ENCODE measurements at regions not wholly inside any gene's neighbourhood (a gene's known extent, or its start where the extent isn't known, plus 50 kb on each side); places are given as distances from the start of the nearest gene placed in this dataset.

DNA sequence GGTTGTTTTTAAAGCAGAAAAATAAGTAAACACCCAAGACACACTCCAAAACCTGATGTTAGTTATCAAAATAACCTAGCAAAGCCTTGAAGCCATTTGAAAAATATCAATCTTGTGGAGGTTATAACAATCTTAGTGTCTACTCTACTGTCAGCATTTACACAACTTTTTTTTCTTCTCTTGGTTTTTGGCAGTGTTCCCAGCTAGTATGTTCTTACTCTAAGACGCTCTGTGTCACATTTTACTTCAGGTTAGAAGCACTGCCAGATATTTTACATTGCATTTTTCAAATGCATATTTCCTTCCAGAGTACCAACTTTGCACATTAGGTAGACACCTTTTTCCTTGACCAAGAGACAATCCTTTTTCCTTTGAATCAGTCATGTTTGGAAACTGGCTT lies 114.0 kb upstream of the INPP4B start:
- no peak overlapping the region for H3K4me3 ChIP-seq (ENCODE audit: low read depth, low read length)
- no peak for DNase-seq (ENCODE audit: low read depth, low spot score)
- in situ Hi-C loops (cut with HindIII; ENCODE audit: low sequenced_read_pairs), result no loop called here
- TF ChIP-seq, protein P1, sequence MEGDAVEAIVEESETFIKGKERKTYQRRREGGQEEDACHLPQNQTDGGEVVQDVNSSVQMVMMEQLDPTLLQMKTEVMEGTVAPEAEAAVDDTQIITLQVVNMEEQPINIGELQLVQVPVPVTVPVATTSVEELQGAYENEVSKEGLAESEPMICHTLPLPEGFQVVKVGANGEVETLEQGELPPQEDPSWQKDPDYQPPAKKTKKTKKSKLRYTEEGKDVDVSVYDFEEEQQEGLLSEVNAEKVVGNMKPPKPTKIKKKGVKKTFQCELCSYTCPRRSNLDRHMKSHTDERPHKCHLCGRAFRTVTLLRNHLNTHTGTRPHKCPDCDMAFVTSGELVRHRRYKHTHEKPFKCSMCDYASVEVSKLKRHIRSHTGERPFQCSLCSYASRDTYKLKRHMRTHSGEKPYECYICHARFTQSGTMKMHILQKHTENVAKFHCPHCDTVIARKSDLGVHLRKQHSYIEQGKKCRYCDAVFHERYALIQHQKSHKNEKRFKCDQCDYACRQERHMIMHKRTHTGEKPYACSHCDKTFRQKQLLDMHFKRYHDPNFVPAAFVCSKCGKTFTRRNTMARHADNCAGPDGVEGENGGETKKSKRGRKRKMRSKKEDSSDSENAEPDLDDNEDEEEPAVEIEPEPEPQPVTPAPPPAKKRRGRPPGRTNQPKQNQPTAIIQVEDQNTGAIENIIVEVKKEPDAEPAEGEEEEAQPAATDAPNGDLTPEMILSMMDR (IDR thresholded peaks at IDR 0.05; ENCODE audit: low read depth, low read length), result no peak

DNA sequence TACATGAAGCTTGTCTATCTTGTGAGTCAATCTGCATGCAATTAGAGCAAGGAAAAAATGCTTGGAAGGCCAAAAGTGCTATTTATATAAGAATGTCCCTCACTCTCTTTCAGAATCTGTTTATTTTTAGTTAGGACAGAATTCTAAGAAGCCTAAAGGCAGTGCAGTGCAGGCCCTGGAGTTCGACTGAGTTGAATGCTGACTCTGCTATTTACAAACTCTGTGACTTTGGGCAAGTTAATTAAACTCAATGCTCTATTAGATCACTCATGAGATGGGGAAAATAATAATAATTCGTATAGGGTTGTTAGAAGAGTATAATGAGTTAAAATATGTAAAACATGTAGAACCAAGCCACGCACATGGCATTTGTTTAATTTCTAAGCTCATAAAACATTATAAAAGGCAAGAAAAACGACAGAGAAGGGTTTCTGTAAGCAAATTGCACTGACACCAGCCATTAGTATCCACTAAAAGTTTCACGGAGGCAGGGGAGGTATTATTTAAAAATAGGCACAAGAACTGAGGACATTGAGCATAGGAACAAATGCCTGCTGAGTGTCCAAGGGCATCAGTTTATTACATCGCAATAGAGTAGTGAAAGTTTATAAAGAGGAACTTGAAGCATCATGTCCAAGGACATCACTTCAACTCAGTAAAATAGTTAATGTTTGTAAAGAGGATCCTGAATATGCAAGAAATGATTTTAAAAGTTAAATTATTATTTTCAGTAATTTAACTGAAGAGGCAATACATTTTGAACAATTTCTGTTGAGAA lies 115.0 kb upstream of the INPP4B start:
- TF ChIP-seq, protein P1 (IDR thresholded peaks at IDR 0.05; ENCODE audit: low read depth, low read length), result no peak
- no peak overlapping the region for H3K4me3 ChIP-seq (ENCODE audit: low read depth, low read length)
- no peak for DNase-seq (ENCODE audit: low read depth, low spot score)
- in situ Hi-C loops (cut with HindIII; ENCODE audit: low sequenced_read_pairs), result no loop called here

DNA sequence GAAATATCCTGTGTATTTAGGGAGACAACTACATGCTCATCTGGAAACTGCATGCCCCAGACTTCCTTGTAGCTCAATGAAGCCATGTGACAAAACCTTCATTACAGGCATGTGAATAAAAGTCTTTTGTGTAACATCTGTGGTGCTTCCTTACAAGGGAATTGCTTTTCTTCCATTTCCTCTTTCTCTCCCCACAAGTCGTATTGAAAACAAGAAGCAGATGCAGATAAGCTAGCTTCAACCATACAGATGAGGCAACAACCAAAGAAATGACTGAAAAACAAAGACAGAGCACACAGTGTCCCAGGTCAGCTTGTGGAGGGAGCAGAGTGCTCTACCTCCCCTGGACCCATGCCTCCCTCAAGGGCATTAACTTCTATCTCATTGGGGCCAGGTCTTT lies 115.8 kb upstream of the INPP4B start:
- in situ Hi-C loops (cut with HindIII; ENCODE audit: low sequenced_read_pairs), result no loop called here
- H3K4me3 ChIP-seq (ENCODE audit: low read depth, low read length), result no peak overlapping the region
- TF ChIP-seq, protein P1 (IDR thresholded peaks at IDR 0.05; ENCODE audit: low read depth, low read length), result no peak
- DNase-seq (ENCODE audit: low read depth, low spot score), result no peak

DNA sequence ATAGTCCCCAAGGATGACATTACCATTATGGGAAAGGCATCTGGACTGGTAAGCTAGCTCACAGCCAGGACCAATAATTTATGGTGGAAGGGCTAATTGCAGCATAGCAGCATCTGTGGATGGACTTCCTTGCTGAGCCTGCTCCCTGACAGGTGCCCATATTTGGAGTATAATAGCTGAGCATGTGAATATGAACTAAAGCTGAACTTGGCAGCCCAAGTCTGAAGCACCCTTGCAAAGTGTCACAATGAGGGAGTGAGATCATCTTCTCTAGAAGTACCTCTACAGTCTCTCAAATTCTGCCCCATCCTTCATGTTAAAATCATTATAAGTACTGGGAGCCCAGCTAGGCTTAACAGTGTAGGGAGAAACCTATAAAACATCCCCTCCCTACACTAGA lies 128.2 kb upstream of the INPP4B start:
- TF ChIP-seq, protein P1 (IDR thresholded peaks at IDR 0.05; ENCODE audit: low read depth, low read length), result no peak
- no peak overlapping the region for H3K4me3 ChIP-seq (ENCODE audit: low read depth, low read length)
- in situ Hi-C loops (cut with HindIII; ENCODE audit: low sequenced_read_pairs), result no loop called here
- DNase-seq (ENCODE audit: low read depth, low spot score), result no peak

DNA sequence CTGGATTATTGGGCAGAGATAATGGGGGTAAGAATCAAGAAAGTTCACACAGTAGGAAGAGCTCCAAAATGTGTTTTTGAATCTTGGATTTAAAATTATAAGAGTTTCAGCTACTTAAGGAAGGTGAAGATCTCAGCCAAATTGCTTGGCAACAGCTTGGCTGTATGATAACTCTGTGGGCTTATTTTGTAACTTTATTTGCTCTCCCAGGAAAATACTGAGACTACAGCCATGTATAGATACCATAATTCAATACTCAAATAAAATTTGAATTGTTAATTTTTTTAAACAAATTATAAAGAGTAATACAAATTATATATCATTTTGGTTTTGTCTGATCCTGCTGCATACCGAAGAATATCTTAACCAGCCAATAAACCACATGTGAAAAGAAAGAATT lies 129.5 kb upstream of the INPP4B start:
- H3K4me3 ChIP-seq (ENCODE audit: low read depth, low read length), result no peak overlapping the region
- in situ Hi-C loops (cut with HindIII; ENCODE audit: low sequenced_read_pairs), result no loop called here
- DNase-seq (ENCODE audit: low read depth, low spot score), result no peak
- TF ChIP-seq, protein P1 (IDR thresholded peaks at IDR 0.05; ENCODE audit: low read depth, low read length), result no peak

DNA sequence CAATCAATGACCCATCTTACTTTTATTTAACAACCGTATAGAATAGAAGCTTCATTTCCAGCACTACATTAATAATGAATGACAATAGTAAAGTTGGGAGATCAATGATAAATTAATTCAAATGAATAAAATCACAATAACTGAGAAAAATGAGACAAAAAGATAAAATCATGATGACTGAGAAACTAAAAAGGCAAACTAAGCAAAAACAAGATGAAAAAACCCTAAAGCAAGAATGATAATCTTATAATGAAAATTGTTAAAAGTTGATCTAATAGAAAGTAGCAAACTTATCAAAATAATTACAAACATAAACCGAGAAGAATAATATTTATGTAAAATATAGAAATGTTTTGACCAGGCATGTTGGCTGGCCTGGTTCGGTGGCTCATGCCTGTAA lies 130.4 kb upstream of the INPP4B start:
- H3K4me3 ChIP-seq (ENCODE audit: low read depth, low read length), result no peak overlapping the region
- in situ Hi-C loops (cut with HindIII; ENCODE audit: low sequenced_read_pairs), result no loop called here

More for the DNA sequence above, 130.4 kb upstream of the INPP4B start:
- no peak for DNase-seq (ENCODE audit: low read depth, low spot score)
- TF ChIP-seq, protein P1 (IDR thresholded peaks at IDR 0.05; ENCODE audit: low read depth, low read length), result no peak

Data from astrocyte of the spinal cord (primary cell).